GM12892 (cell line): ENCODE measurements at regions not wholly inside any gene's neighbourhood (a gene's known extent, or its start where the extent isn't known, plus 50 kb on each side); places are given as distances from the start of the nearest gene placed in this dataset.

Experiments
- POLR2A ChIP-seq: IDR thresholded peaks from 2 replicates; pipeline ENCODE4 v1.6.1; 2011; ENCODE audit warnings: low read depth, low read length, control low read depth
- POLR2AphosphoS5 ChIP-seq: IDR thresholded peaks from 2 replicates; pipeline ENCODE4 v1.6.1; 2011; ENCODE audit warnings: low read depth, low read length, control low read depth

DNA sequence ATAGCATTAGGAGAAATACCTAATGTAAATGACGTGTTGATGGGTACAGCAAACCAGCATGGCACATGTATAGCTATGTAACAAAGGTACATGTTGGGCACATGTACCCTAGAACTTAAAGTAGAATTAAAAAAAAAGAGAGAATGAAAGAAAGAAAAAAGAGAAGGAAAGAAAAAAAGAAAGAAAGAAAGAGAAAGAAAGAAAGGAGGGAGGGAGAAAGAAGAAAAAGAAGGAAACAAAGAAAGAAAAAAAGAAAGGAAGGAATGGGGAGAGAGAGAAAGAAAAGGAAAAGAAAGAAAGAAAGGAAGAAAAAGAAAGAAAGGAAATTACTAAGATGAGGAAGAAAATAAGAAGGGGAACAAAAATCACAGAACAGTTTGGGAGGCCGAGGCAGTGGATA is 925.5 kb downstream of the LRFN5 start:
- no peak for TF ChIP-seq POLR2A
- TF ChIP-seq POLR2AphosphoS5: no peak
